K562 (cell line): ENCODE measurements at regions not wholly inside any gene's neighbourhood (a gene's known extent, or its start where the extent isn't known, plus 50 kb on each side); places are given as distances from the start of the nearest gene placed in this dataset.

Experiments used
- ATAC-seq: fragments of 200-7000 bp; cut with Tn5 transposase; 3 replicates; pipeline ENCODE4 v1.9.1; 2020; ENCODE audit warnings: moderate library complexity
- BruUV-seq: library from RNA; stranded (reverse); fragments of 400-500 nt; replicated peaks from 2 replicates; lab custom pipeline; 2021; lab: Mats Ljungman, UMichigan
- CTCF ChIA-PET: fragments of 300-600 bp; formaldehyde crosslinking; extraction: SDS; loops from one replicate; lab custom pipeline; 2021; ENCODE audit warnings: low intra/inter-chr PET ratio; lab: Yijun Ruan, JAX
- POLR2A ChIA-PET: fragments of 300-600, 350-650 bp; sonication (Branson Sonifier 250); formaldehyde crosslinking; extraction: SDS; loops from one replicate; lab custom pipeline; 2021; ENCODE audit warnings: antibody characterized with exemption, inconsistent platforms; lab: Yijun Ruan, JAX
- DNase-seq, 4 experiments: peaks; one replicate each; pipeline versions ENCODE4 v3.0.0 to v3.0.0-alpha.2; 2011 to 2018; ENCODE audit warnings: low spot score in 3 of 4, mixed read lengths in 3 of 4; ENCODE audit errors: extremely low read depth in 1 of 4
- FAIRE-seq: peaks from 2 replicates; lab custom pipeline; 2011; peaks lifted over from hg19 to GRCh38; lab: Jason Lieb, UNC
- H2AFZ ChIP-seq: 2 replicates; pipeline ENCODE4 v1.6.0; 2011; ENCODE audit warnings: low read depth, low read length, control low read depth, inconsistent platforms
- H3K27ac ChIP-seq: fragments of 200-600 bp; 3 replicates; pipeline ENCODE4 v1.8.0; 2011; ENCODE audit warnings: low read depth, mild to moderate bottlenecking, control low read depth, inconsistent platforms, low read length, moderate library complexity, mixed read lengths; ENCODE audit errors: extremely low read depth
- H3K27me3 ChIP-seq, 2 experiments: fragments of 300-600 bp in 1 of 2; 2 replicates in 1 of 2; 3 replicates in 1 of 2; pipeline versions ENCODE4 v1.6.0 to v1.8.0; 2011; ENCODE audit warnings: inconsistent platforms in 2 of 2, low read length in 2 of 2, mild to moderate bottlenecking in 1 of 2, mixed read lengths in 1 of 2, moderate library complexity in 1 of 2; ENCODE audit not compliant: control insufficient read depth in 2 of 2, insufficient read depth in 2 of 2
- H3K36me3 ChIP-seq: fragments of 300-600 bp; 3 replicates; pipeline ENCODE4 v1.8.0; 2011; ENCODE audit warnings: mild to moderate bottlenecking, low read length, inconsistent platforms; ENCODE audit not compliant: control insufficient read depth, insufficient read depth
- H3K4me1 ChIP-seq, 2 experiments: fragments of 200-600 bp in 1 of 2; replicated peaks in 1 of 2; 2 replicates in 1 of 2; 3 replicates in 1 of 2; pipeline versions ENCODE4 v1.5.1 to v1.8.0; 2011; ENCODE audit warnings: inconsistent platforms in 2 of 2, low read length in 2 of 2, mild to moderate bottlenecking in 1 of 2, mixed read lengths in 1 of 2, moderate library complexity in 1 of 2; ENCODE audit not compliant: control insufficient read depth in 2 of 2, insufficient read depth in 2 of 2
- H3K4me2 ChIP-seq: 2 replicates; pipeline ENCODE4 v1.6.1; 2011; ENCODE audit warnings: low read length, control low read depth, inconsistent platforms, mixed read lengths; ENCODE audit not compliant: insufficient read depth
- H3K4me3 ChIP-seq: fragments of 200-600 bp; sonication (generic), shearing (Covaris generic); 2 replicates; pipeline ENCODE4 v1.5.1; 2016; ENCODE audit warnings: control low read depth, inconsistent platforms
- H3K79me2 ChIP-seq: fragments of 200-600 bp; 3 replicates; pipeline ENCODE4 v1.8.0; 2011; ENCODE audit warnings: low read length, inconsistent platforms; ENCODE audit not compliant: control insufficient read depth, insufficient read depth
- H3K9ac ChIP-seq, 2 experiments: 2 replicates each; pipeline versions ENCODE4 v1.6.0 to v1.6.1; 2011; ENCODE audit warnings: low read depth in 2 of 2, low read length in 2 of 2, control low read depth in 1 of 2, inconsistent platforms in 1 of 2, mild to moderate bottlenecking in 1 of 2, mixed read lengths in 1 of 2; ENCODE audit not compliant: insufficient read depth in 1 of 2
- H3K9me1 ChIP-seq: one replicate; pipeline ENCODE4 v1.6.0; 2011; ENCODE audit warnings: inconsistent platforms, mild to moderate bottlenecking, low read length, moderate library complexity; ENCODE audit not compliant: control insufficient read depth, insufficient read depth
- H3K9me3 ChIP-seq: replicated peaks from 2 replicates; pipeline ENCODE4 v1.5.1; 2011; ENCODE audit warnings: low read depth, low read length, inconsistent platforms; ENCODE audit not compliant: control insufficient read depth, insufficient read depth
- H4K20me1 ChIP-seq: replicated peaks from 2 replicates; pipeline ENCODE4 v1.6.1; 2011; ENCODE audit warnings: low read length, inconsistent platforms, mixed read lengths; ENCODE audit not compliant: control insufficient read depth, insufficient read depth
- ARNT ChIP-seq, 2 experiments: fragments of 450-650 bp; IDR thresholded peaks; 2 replicates each; pipeline ENCODE4 v1.6.1; 2016; ENCODE audit warnings: mild to moderate bottlenecking in 1 of 2
- ATF4 ChIP-seq: fragments of 450-650 bp; formaldehyde crosslinking; IDR thresholded peaks from 2 replicates; pipeline ENCODE4 v1.4.0; 2022; ENCODE audit warnings: mild to moderate bottlenecking, moderate library complexity
- BRF1 ChIP-seq: IDR thresholded peaks from 3 replicates; pipeline ENCODE4 v1.6.1; 2011; ENCODE audit warnings: borderline replicate concordance, mild to moderate bottlenecking; ENCODE audit not compliant: insufficient read length; ENCODE audit errors: extremely low read depth
- CBFA2T3 ChIP-seq: fragments of 450-650 bp; IDR thresholded peaks from 2 replicates; pipeline ENCODE4 v1.6.1; 2017
- CBFB ChIP-seq: sonication (generic); formaldehyde crosslinking; IDR thresholded peaks from 2 replicates; pipeline ENCODE4 v1.4.0; 2020; ENCODE audit warnings: mild to moderate bottlenecking, missing genetic modification reagents
- IRF2 ChIP-seq: sonication (generic); formaldehyde crosslinking; IDR thresholded peaks from 2 replicates; pipeline ENCODE4 v1.8.1; 2022; ENCODE audit warnings: mild to moderate bottlenecking, missing genetic modification reagents
- MECOM ChIP-seq: fragments of 250-450 bp; sonication (Bioruptor Pico); IDR thresholded peaks from 2 replicates; pipeline ENCODE4 v1.8.0; 2022; ENCODE audit warnings: inconsistent platforms
- MTA1 ChIP-seq: fragments of 450-650 bp; IDR thresholded peaks from 2 replicates; pipeline ENCODE4 v1.6.1; 2017; ENCODE audit warnings: borderline replicate concordance
- POLR2B ChIP-seq: fragments of 450-650 bp; IDR thresholded peaks from 2 replicates; pipeline ENCODE4 v1.6.1; 2018; ENCODE audit warnings: low read depth; ENCODE audit not compliant: partially characterized antibody
- POLR2G ChIP-seq: fragments of 200-400 bp; formaldehyde crosslinking; IDR thresholded peaks from 2 replicates; pipeline ENCODE4 v1.6.1; 2017; ENCODE audit warnings: low read depth, mild to moderate bottlenecking, antibody characterized with exemption, low read length, moderate library complexity
- PRMT5 ChIP-seq: sonication (generic); formaldehyde crosslinking; IDR thresholded peaks from 2 replicates; pipeline ENCODE4 v1.5.0; 2020; ENCODE audit warnings: missing genetic modification reagents
- TARDBP ChIP-seq: fragments of 450-650 bp; IDR thresholded peaks from 2 replicates; pipeline ENCODE4 v1.6.1; 2016
- TBP ChIP-seq: optimal IDR thresholded peaks from 2 replicates; pipeline ENCODE3; 2011; ENCODE audit warnings: low read depth, low read length, improper control_type of control experiment
- ZNF239 ChIP-seq: fragments of 250-450 bp; sonication (Bioruptor Pico); IDR thresholded peaks from 2 replicates; pipeline ENCODE4 v1.4.0; 2020; ENCODE audit warnings: mild to moderate bottlenecking
- ZNF717 ChIP-seq: fragments of 250-450 bp; sonication (Bioruptor Pico); IDR thresholded peaks from 2 replicates; pipeline ENCODE4 v1.5.0; 2021
- WGBS: fragments of 100-300 bp; shearing (Covaris generic); methylation state at CpG from one replicate; pipeline ENCODE4 v1.1.6; 2016; ENCODE audit warnings: low coverage, mixed read lengths; ENCODE audit not compliant: insufficient coverage; ENCODE audit errors: missing lambda C conversion rate; 5-methylcytosine and 5-hydroxymethylcytosine counted together
- in situ Hi-C: fragments of 300-500 bp; cut with MboI; formaldehyde crosslinking; loops from 4 replicates; pipeline ENCODE4 v1.15.0; 2018; ENCODE audit warnings: inconsistent platforms, mixed read lengths
- intact Hi-C: fragments of 100-400 bp; cut with micrococcal nuclease; formaldehyde crosslinking; loops from 2 replicates; pipeline ENCODE4 v1.14.2; 2022
- TF ChIP-seq, protein P1 (sequence below): fragments of 450-650 bp; IDR thresholded peaks from 2 replicates; pipeline ENCODE4 v1.7.0; 2016; ENCODE audit warnings: borderline replicate concordance

GRCh38 chr4:65021737-65022136 lies 612.5 kb upstream of the TECRL start:
- no peak for TF ChIP-seq ARNT (IDR thresholded peaks at IDR 0.05)
- no peak for TF ChIP-seq IRF2 (CRISPR knock-in tag)
- TF ChIP-seq, protein P1, sequence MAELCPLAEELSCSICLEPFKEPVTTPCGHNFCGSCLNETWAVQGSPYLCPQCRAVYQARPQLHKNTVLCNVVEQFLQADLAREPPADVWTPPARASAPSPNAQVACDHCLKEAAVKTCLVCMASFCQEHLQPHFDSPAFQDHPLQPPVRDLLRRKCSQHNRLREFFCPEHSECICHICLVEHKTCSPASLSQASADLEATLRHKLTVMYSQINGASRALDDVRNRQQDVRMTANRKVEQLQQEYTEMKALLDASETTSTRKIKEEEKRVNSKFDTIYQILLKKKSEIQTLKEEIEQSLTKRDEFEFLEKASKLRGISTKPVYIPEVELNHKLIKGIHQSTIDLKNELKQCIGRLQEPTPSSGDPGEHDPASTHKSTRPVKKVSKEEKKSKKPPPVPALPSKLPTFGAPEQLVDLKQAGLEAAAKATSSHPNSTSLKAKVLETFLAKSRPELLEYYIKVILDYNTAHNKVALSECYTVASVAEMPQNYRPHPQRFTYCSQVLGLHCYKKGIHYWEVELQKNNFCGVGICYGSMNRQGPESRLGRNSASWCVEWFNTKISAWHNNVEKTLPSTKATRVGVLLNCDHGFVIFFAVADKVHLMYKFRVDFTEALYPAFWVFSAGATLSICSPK = no peak
- TF ChIP-seq PRMT5 (CRISPR knock-in tag) = no peak
- Histone ChIP-seq H3K27ac (no peak overlapping the region), H3K9me1 (no peaks in the 10 kb centered on the region), H3K27me3 (no peaks in the 10 kb centered on the region), H3K9ac (no peak overlapping the region), H3K79me2 (no peaks in the 10 kb centered on the region), H2AFZ (no peak overlapping the region), H3K4me1 (no peaks in the 10 kb centered on the region), H3K4me2 (no peak overlapping the region), H3K4me3 (no peak overlapping the region), H4K20me1 (no peaks in the 10 kb centered on the region), H3K36me3 (no peaks in the 10 kb centered on the region), H3K9me3 (no peaks in the 10 kb centered on the region)
- ChIA-PET CTCF (no interaction called here), POLR2A (no interaction called here)
- intact Hi-C loops (no loop called here), in situ Hi-C loops (no loop called here)
- DNase-seq (no peak), FAIRE-seq (no peak), ATAC-seq (no peak)
- BruUV-seq = no TSS peak

DNA sequence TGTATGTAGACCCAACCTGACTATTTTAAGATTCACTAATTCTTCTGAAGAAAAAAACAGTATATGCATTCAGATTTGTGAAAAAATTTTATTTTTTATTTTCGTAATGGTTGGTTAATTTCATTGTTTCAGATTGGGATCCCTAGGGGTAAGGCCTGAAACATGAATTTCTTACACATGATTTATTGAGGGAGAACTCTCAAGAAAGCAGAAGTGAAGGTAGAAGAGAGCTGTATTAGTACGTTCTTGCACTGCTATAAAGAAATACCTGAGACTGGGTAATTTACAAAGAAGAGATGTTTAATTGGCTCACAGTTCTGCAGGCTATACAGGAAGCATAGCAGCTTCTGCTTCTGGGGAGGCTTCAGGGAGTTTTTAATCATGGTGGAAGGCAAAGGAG lies 611.9 kb upstream of the TECRL start:
- ChIA-PET POLR2A (no interaction called here), CTCF (no interaction called here)
- DNase-seq (no peak), ATAC-seq (no peak), FAIRE-seq (no peak)
- Histone ChIP-seq H3K4me3 (no peak overlapping the region), H3K4me1 (no peaks in the 10 kb centered on the region), H3K9me1 (no peaks in the 10 kb centered on the region), H3K9ac (no peak overlapping the region), H3K36me3 (no peaks in the 10 kb centered on the region), H4K20me1 (no peaks in the 10 kb centered on the region), H3K9me3 (no peaks in the 10 kb centered on the region), H3K27me3 (no peaks in the 10 kb centered on the region), H3K79me2 (no peaks in the 10 kb centered on the region), H3K4me2 (no peak overlapping the region), H3K27ac (no peak overlapping the region), H2AFZ (no peak overlapping the region)
- intact Hi-C loops (no loop called here), in situ Hi-C loops (no loop called here)
- BruUV-seq = no TSS peak
- WGBS = 0% methylated on average over 2 of the region's 2 CpGs
- TF ChIP-seq MTA1 (no peak), CBFA2T3 (no peak), MECOM (CRISPR knock-in tag) (no peak), POLR2G (no peak), ZNF239 (CRISPR knock-in tag) (no peak), ZNF717 (no peak), CBFB (CRISPR knock-in tag) (no peak), POLR2B (no peak), TARDBP (no peak), ATF4 (CRISPR knock-in tag) (no peak), TBP (no peak), BRF1 (no peak)
